ENCODE measurements at regions not wholly inside any gene's neighbourhood (a gene's known extent, or its start where the extent isn't known, plus 50 kb on each side); places are given as distances from the start of the nearest gene placed in this dataset.

DNA sequence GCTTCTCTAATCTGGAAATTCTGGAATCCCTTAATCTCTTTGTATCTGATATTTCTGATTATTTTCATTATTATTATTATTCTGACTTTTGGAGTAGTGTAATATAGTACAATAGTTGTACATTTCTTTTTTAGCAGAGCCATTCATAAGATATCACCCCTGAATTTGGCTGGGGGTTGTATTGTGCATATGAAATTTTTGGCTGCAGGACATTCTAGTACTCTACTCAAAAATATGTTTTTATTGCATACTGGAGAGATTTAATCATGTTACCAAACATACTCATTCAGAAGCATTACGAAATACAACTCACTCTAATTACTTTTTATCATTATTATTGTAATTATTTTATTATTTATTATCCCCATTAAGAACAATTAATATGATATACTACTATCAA, 589.7 kb upstream of the KCNMB2 start:
- no peak for ATAC-seq (ENCODE audit: low read depth)
- Histone ChIP-seq H3K4me2 (replicated peaks; ENCODE audit: low read depth, low read length, poor library complexity, severe bottlenecking) (no peak overlapping the region), H2AFZ (ENCODE audit: insufficient read depth, low read depth, low read length, poor library complexity, severe bottlenecking) (no peak overlapping the region), H3K27ac (ENCODE audit: low read length in 2 of 2) (no peak overlapping the region), H3K9me3 (ENCODE audit: control extremely low read depth in 1 of 3, control insufficient read depth in 2 of 3, insufficient read depth in 1 of 3, low read length in 2 of 3) (no peaks in the 10 kb centered on the region), H3K27me3 (replicated peaks in 1 of 4; ENCODE audit: control extremely low read depth in 1 of 4, control insufficient read depth in 3 of 4, insufficient read depth in 4 of 4, low read length in 3 of 4) (no peaks in the 10 kb centered on the region), H3K9ac (ENCODE audit: low read length) (no peak overlapping the region), H3K4me1 (ENCODE audit: control insufficient read depth in 2 of 2, insufficient read depth in 2 of 2, low read length in 2 of 2) (peaks cover 11 to 16% of the 10 kb centered on the region in 2 donors), H4K20me1 (ENCODE audit: control insufficient read depth, insufficient read depth, low read length, poor library complexity, severe bottlenecking) (no peaks in the 10 kb centered on the region), H3K36me3 (replicated peaks in 1 of 2; ENCODE audit: control extremely low read depth in 1 of 2, control insufficient read depth in 1 of 2, extremely low read depth in 1 of 2, insufficient read depth in 2 of 2, low read length in 1 of 2) (no peaks in the 10 kb centered on the region), H3K4me3 (ENCODE audit: control extremely low read depth in 1 of 5, extremely low read depth in 1 of 5, insufficient read depth in 1 of 5, low read depth in 2 of 5, low read length in 4 of 5) (no peak overlapping the region), H3K79me2 (ENCODE audit: control insufficient read depth, insufficient read depth, low read length) (no peaks in the 10 kb centered on the region)
- no peaks in the 10 kb centered on the region for H3K27me3 Mint-ChIP-seq
- intact Hi-C loops (cut with micrococcal nuclease) = no loop called here
- H3K27ac Mint-ChIP-seq = no peak overlapping the region
- ChIA-PET CTCF (no interaction called here), POLR2A (no interaction called here)
- no CpG with 5 or more reads among the region's 1 CpG for WGBS (ENCODE audit: insufficient coverage)
- H3K9me3 Mint-ChIP-seq (ENCODE audit: insufficient read depth) = peaks cover 3% of the 10 kb centered on the region
- H3K4me1 Mint-ChIP-seq = peaks cover 20% of the 10 kb centered on the region
- TF ChIP-seq EZH2 (IDR thresholded peaks at IDR 0.05; ENCODE audit: borderline replicate concordance, insufficient read depth, low read depth, low read length, poor library complexity, severe bottlenecking) = no peak
- TF ChIP-seq, protein P1, sequence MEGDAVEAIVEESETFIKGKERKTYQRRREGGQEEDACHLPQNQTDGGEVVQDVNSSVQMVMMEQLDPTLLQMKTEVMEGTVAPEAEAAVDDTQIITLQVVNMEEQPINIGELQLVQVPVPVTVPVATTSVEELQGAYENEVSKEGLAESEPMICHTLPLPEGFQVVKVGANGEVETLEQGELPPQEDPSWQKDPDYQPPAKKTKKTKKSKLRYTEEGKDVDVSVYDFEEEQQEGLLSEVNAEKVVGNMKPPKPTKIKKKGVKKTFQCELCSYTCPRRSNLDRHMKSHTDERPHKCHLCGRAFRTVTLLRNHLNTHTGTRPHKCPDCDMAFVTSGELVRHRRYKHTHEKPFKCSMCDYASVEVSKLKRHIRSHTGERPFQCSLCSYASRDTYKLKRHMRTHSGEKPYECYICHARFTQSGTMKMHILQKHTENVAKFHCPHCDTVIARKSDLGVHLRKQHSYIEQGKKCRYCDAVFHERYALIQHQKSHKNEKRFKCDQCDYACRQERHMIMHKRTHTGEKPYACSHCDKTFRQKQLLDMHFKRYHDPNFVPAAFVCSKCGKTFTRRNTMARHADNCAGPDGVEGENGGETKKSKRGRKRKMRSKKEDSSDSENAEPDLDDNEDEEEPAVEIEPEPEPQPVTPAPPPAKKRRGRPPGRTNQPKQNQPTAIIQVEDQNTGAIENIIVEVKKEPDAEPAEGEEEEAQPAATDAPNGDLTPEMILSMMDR (IDR thresholded peaks at IDR 0.05) = no peak
- no peak for DNase-seq
- no peak overlapping the region for H3K4me3 Mint-ChIP-seq

DNA sequence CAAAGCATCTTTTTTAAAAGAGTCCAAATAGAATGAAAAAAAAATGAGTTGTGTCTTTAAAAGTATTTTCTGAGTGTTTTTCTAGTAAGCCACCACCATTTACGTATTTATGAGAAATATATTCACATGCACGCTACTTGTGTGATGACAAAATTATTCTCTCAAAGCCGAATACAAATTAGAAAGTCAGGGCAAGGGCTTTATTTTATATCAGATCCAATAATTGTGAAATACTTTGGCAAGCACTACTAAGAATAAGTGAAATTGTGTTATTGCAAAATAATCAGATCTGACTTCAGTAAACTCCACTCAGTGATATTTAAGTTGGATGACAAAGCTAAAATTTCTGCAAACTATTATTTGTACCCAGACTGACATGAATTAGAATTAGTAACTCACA, 589.3 kb upstream of the KCNMB2 start:
- intact Hi-C loops (cut with micrococcal nuclease) = no loop called here
- Histone ChIP-seq H3K36me3 (replicated peaks in 1 of 2; ENCODE audit: control extremely low read depth in 1 of 2, control insufficient read depth in 1 of 2, extremely low read depth in 1 of 2, insufficient read depth in 2 of 2, low read length in 1 of 2) (no peaks in the 10 kb centered on the region), H3K4me2 (replicated peaks; ENCODE audit: low read depth, low read length, poor library complexity, severe bottlenecking) (no peak overlapping the region), H3K9me3 (ENCODE audit: control extremely low read depth in 1 of 3, control insufficient read depth in 2 of 3, insufficient read depth in 1 of 3, low read length in 2 of 3) (no peaks in the 10 kb centered on the region), H3K27ac (ENCODE audit: low read length in 2 of 2) (no peak overlapping the region), H3K4me3 (ENCODE audit: control extremely low read depth in 1 of 5, extremely low read depth in 1 of 5, insufficient read depth in 1 of 5, low read depth in 2 of 5, low read length in 4 of 5) (no peak overlapping the region), H2AFZ (ENCODE audit: insufficient read depth, low read depth, low read length, poor library complexity, severe bottlenecking) (no peak overlapping the region), H3K9ac (ENCODE audit: low read length) (no peak overlapping the region), H4K20me1 (ENCODE audit: control insufficient read depth, insufficient read depth, low read length, poor library complexity, severe bottlenecking) (no peaks in the 10 kb centered on the region), H3K4me1 (ENCODE audit: control insufficient read depth in 2 of 2, insufficient read depth in 2 of 2, low read length in 2 of 2) (peaks cover 11 to 16% of the 10 kb centered on the region in 2 donors), H3K27me3 (replicated peaks in 1 of 4; ENCODE audit: control extremely low read depth in 1 of 4, control insufficient read depth in 3 of 4, insufficient read depth in 4 of 4, low read length in 3 of 4) (no peaks in the 10 kb centered on the region), H3K79me2 (ENCODE audit: control insufficient read depth, insufficient read depth, low read length) (no peaks in the 10 kb centered on the region)
- WGBS (ENCODE audit: insufficient coverage) = no CpG with 5 or more reads among the region's 3 CpGs
- ChIA-PET CTCF (no interaction called here), POLR2A (no interaction called here)
- TF ChIP-seq EZH2 (IDR thresholded peaks at IDR 0.05; ENCODE audit: borderline replicate concordance, insufficient read depth, low read depth, low read length, poor library complexity, severe bottlenecking) = no peak
- TF ChIP-seq, protein P1 (IDR thresholded peaks at IDR 0.05) = no peak
- ATAC-seq (ENCODE audit: low read depth) (no peak), DNase-seq (no peak)
- Mint-ChIP-seq H3K9me3 (ENCODE audit: insufficient read depth) (peaks cover 3% of the 10 kb centered on the region), H3K27ac (no peak overlapping the region), H3K4me1 (peaks cover 20% of the 10 kb centered on the region), H3K27me3 (no peaks in the 10 kb centered on the region), H3K4me3 (no peak overlapping the region)
